ENCODE measurements at regions not wholly inside any gene's neighbourhood (a gene's known extent, or its start where the extent isn't known, plus 50 kb on each side); places are given as distances from the start of the nearest gene placed in this dataset.
"Not testable (repeated sequence)": the region's sequence is repeated elsewhere in the genome, so short reads cannot be mapped to it uniquely, and the experiment has no call there.

GRCh38 chr5:126009566-126009965 lies 413.6 kb upstream of the GRAMD2B start:
- DNase-seq (ENCODE audit: low spot score), result no peak

- not testable (repeated sequence) for DNase-seq (ENCODE audit: low spot score)
These were observed 411.7 kb upstream of the GRAMD2B start for GRCh38 chr5:126011526-126011925.

- DNase-seq (ENCODE audit: low spot score), result no peak
These were observed 408.5 kb upstream of the GRAMD2B start for GRCh38 chr5:126014676-126015075.

- DNase-seq (ENCODE audit: low spot score), result no peak
These were observed 407.7 kb upstream of the GRAMD2B start for GRCh38 chr5:126015235-126016181.

- DNase-seq (ENCODE audit: low spot score), result no peak
These were observed 407.0 kb upstream of the GRAMD2B start for GRCh38 chr5:126016256-126016655.

- DNase-seq (ENCODE audit: low spot score), result no peak
These were observed 406.1 kb upstream of the GRAMD2B start for GRCh38 chr5:126017096-126017495.

- DNase-seq (ENCODE audit: low spot score), result no peak
These were observed 402.4 kb upstream of the GRAMD2B start for GRCh38 chr5:126020770-126021169.

GRCh38 chr5:126023994-126024441 lies 399.2 kb upstream of the GRAMD2B start:
- DNase-seq (ENCODE audit: low spot score), result no peak

GRCh38 chr5:126027149-126027548 lies 396.1 kb upstream of the GRAMD2B start:
- DNase-seq (ENCODE audit: low spot score), result no peak

- no peak for DNase-seq (ENCODE audit: low spot score)
These were observed 395.6 kb upstream of the GRAMD2B start for GRCh38 chr5:126027652-126028051.

- DNase-seq (ENCODE audit: low spot score), result no peak
These were observed 394.9 kb upstream of the GRAMD2B start for GRCh38 chr5:126028336-126028735.

GRCh38 chr5:126029282-126029681 lies 393.9 kb upstream of the GRAMD2B start:
- DNase-seq (ENCODE audit: low spot score), result not testable (repeated sequence)

GRCh38 chr5:126030698-126031097 lies 392.5 kb upstream of the GRAMD2B start:
- no peak for DNase-seq (ENCODE audit: low spot score)

- no peak for DNase-seq (ENCODE audit: low spot score)
These were observed 391.1 kb upstream of the GRAMD2B start for GRCh38 chr5:126031989-126032716.

- no peak for DNase-seq (ENCODE audit: low spot score)
These were observed 379.5 kb upstream of the GRAMD2B start for GRCh38 chr5:126043688-126044087.

- DNase-seq (ENCODE audit: low spot score), result no peak
These were observed 379.0 kb upstream of the GRAMD2B start for GRCh38 chr5:126044111-126044668.

- DNase-seq (ENCODE audit: low spot score), result no peak
These were observed 378.2 kb upstream of the GRAMD2B start for GRCh38 chr5:126044931-126045565.

GRCh38 chr5:126046318-126046717 lies 376.9 kb upstream of the GRAMD2B start:
- DNase-seq (ENCODE audit: low spot score), result no peak

- no peak for DNase-seq (ENCODE audit: low spot score)
These were observed 376.2 kb upstream of the GRAMD2B start for GRCh38 chr5:126046846-126047571.

- no peak for DNase-seq (ENCODE audit: low spot score)
These were observed 371.1 kb upstream of the GRAMD2B start for GRCh38 chr5:126052120-126052519.

GRCh38 chr5:126052791-126053190 lies 370.4 kb upstream of the GRAMD2B start:
- DNase-seq (ENCODE audit: low spot score), result no peak

- DNase-seq (ENCODE audit: low spot score), result no peak
These were observed 369.6 kb upstream of the GRAMD2B start for GRCh38 chr5:126053630-126054029.
